GM19035 (cell line): ENCODE measurements at regions not wholly inside any gene's neighbourhood (a gene's known extent, or its start where the extent isn't known, plus 50 kb on each side); places are given as distances from the start of the nearest gene placed in this dataset.
"Not testable (repeated sequence)": the region's sequence is repeated elsewhere in the genome, so short reads cannot be mapped to it uniquely, and the experiment has no call there.

Experiments used
- ATAC-seq: cut with Tn5 transposase; IDR thresholded peaks from one replicate; pipeline ENCODE4 v1.9.1; 2021; ENCODE audit not compliant: unreplicated experiment

GRCh38 chr11:25742800-25743199 lies 589.1 kb upstream of the ANO3 start:
- no peak for ATAC-seq

- no peak for ATAC-seq
These were observed 576.5 kb upstream of the ANO3 start for GRCh38 chr11:25755381-25755780.

GRCh38 chr11:25755918-25756584 lies 575.9 kb upstream of the ANO3 start:
- no peak for ATAC-seq

- ATAC-seq, result no peak
These were observed 573.7 kb upstream of the ANO3 start for GRCh38 chr11:25758145-25758661.

- ATAC-seq, result no peak
These were observed 565.5 kb upstream of the ANO3 start for GRCh38 chr11:25766332-25767015.

GRCh38 chr11:25769287-25769686 lies 562.6 kb upstream of the ANO3 start:
- no peak for ATAC-seq

GRCh38 chr11:25771605-25772004 lies 560.3 kb upstream of the ANO3 start:
- ATAC-seq, result no peak

- no peak for ATAC-seq
These were observed 556.3 kb upstream of the ANO3 start for GRCh38 chr11:25775603-25776002.

GRCh38 chr11:25776238-25776637 lies 555.7 kb upstream of the ANO3 start:
- no peak for ATAC-seq

- ATAC-seq, result no peak
These were observed 554.6 kb upstream of the ANO3 start for GRCh38 chr11:25777343-25777742.

GRCh38 chr11:25779033-25779432 lies 552.9 kb upstream of the ANO3 start:
- ATAC-seq, result no peak

- no peak for ATAC-seq
These were observed 544.5 kb upstream of the ANO3 start for GRCh38 chr11:25787416-25787815.

- no peak for ATAC-seq
These were observed 541.5 kb upstream of the ANO3 start for GRCh38 chr11:25790396-25790795.

- ATAC-seq, result no peak
These were observed 538.3 kb upstream of the ANO3 start for GRCh38 chr11:25793637-25794036.

- no peak for ATAC-seq
These were observed 537.1 kb upstream of the ANO3 start for GRCh38 chr11:25794804-25795203.

GRCh38 chr11:25816411-25816810 lies 515.5 kb upstream of the ANO3 start:
- no peak for ATAC-seq

GRCh38 chr11:25824688-25825087 lies 507.2 kb upstream of the ANO3 start:
- ATAC-seq, result no peak

- not testable (repeated sequence) for ATAC-seq
These were observed 500.4 kb upstream of the ANO3 start for GRCh38 chr11:25831485-25831884.

GRCh38 chr11:25838918-25839625 lies 492.9 kb upstream of the ANO3 start:
- ATAC-seq, result no peak

GRCh38 chr11:25844811-25845210 lies 487.1 kb upstream of the ANO3 start:
- no peak for ATAC-seq

GRCh38 chr11:25855916-25856315 lies 476.0 kb upstream of the ANO3 start:
- no peak for ATAC-seq

- no peak for ATAC-seq
These were observed 472.2 kb upstream of the ANO3 start for GRCh38 chr11:25859776-25860175.
